GM04503 (cell line): ENCODE measurements at regions not wholly inside any gene's neighbourhood (a gene's known extent, or its start where the extent isn't known, plus 50 kb on each side); places are given as distances from the start of the nearest gene placed in this dataset.
"Not testable (repeated sequence)": the region's sequence is repeated elsewhere in the genome, so short reads cannot be mapped to it uniquely, and the experiment has no call there.

ENCODE experiments used
- DNase-seq: peaks from one replicate; pipeline ENCODE4 v3.0.0-alpha.2; 2012; ENCODE audit warnings: low read depth

DNA sequence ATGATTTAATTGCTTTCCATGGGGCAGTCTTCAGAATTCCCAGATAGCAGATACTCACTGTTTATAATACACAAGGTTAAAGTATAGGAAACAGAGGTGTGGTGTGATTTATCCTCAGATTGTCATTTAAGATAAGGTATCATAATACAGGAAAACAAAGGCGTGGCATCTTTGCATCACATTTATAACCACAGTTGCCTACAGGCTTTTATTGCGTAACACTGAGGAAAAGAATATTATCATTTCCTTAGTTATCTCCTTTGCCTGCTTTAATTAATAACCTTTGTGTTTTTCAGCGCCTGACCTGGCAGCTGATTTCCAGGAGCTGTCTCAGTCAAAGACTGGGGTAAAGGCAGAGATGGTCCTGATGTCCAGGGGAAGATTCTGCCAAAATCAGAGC is 68.8 kb downstream of the SSX7 start:
- DNase-seq: no peak

DNA sequence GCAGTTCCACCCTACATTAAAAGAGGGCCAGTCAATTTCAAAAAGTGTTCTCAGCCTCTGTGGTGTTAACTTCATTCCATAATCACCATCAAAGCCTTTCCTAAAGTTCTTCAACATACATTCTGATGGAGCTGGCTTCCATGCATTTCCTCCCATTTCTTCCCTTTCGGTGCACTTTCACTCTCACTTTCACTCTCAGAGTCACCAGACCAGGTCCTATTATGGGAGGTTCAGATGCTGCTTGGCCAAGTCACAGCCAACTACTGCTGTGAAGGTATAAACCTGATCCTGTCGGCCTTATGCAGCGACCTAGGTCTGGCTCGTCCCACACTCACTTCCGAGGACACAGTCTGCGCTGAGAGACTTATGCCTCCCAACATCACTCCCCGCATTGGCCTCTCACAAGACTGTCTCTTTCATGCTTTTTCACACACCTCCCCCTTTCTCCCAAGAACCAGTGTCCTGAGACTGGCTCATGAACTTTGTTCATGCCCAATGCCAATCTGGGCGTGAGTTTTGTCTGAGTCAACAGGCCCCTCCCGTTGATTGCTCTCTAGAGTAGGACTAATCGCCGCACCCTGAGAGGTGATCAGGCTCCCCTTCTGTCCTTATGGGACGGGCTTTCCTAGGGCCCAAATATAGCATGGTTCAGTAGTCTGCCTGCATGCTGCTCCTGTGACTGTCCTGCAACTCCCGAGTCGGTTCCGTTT is 60.8 kb upstream of the XAGE1B start:
- no peak for DNase-seq

DNA sequence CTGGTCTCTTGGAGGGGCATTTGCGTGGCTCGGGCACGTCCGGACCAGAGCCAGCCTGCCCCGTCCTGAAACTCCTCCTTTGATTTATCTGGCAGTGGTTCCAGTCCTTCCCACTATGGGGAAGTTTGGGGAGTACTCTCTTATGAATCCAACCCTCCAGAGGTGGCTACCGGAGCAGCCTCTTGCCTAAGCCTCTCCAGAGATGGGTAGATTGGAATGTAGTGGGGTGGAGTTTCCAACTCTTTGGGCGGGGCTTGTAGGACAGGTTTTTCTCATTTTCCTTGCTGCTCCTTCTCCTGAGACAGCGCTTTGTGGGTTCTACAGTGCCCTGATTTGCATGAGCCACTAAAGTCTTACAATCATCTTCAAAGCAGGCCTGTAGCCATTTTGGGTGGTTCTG is 60.1 kb upstream of the XAGE1B start:
- no peak for DNase-seq

DNA sequence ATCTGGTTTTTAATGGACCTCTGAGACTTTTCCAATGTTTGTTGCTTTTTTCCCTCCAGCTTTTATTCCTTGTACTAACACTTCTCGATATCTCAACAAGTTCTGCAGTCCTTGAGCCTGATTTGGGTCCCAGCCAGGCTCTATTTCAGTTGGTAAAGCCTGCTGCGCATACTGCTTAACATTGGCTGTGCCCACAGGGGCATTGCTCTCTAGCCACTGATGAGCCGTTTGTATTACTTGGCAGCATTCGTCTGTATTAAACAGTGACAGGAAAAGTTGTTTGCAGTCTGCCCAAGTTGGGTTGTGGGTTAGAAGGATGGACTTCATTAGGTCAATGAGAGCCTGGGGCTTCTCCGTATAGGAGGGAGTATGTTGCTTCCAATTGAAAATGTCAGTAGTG is 59.6 kb upstream of the XAGE1B start:
- no peak for DNase-seq

DNA sequence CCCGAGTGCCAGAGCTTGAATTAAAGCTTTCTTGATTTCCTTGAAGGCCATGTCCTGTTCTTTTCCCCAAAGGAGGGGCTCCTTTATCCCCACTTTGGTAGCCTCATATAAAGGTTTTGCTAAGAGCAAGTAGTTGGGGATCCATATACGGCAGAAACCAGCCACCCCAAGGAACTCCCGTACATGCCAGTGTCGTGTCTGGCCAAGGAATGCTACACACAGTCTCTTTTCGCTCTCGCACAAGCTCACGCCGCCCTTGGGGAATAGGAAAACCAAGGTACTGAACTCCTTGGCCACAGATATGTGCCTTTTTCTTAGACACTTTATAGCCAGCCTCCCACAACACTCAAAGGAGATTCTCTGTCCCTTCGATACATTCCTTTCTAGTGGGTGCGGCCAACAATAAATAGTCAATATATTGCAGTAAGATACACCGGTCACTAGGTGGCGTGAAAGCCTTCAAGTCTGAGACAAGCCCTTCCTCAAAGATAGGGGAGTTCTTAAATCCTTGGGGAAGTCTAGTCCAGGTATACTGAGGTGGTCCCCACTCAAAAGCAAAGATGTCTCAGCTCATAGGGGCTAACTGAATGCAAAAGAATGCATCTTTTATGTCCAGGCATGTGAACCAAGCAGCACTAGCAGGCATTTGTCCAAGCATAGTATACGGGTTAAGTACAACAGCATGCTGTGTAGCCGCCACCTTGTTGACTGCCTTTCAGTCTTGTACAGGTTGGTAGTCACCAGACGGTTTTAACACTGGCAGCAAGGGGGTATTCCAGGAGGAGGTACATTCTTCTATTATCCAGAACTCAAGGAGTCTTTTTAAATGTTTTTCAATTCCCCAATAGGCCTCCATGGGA is 57.8 kb upstream of the XAGE1B start:
- peak; percentile 3 for DNase-seq

DNA sequence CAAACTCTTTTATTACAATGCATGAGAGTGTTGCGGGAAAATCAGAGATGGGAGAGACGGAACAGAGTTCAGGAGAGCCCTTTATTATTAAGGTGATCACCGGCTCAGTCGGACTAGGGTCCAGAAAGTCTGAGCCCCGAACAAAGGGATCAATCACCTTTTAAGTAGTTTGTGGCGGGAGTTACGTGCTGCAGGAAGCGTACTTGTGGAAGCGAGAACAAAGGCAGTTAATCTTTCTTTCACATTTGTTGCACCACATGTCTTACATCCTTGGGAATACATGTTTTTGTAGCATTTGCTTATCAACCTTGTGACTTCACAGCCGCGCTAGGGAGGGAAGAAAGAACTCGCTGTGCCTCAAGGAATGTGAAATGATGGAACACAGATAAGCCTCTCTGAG is 51.3 kb upstream of the XAGE1B start:
- DNase-seq: not testable (repeated sequence)
